NCI-H1694 (cell line): ENCODE measurements at regions not wholly inside any gene's neighbourhood (a gene's known extent, or its start where the extent isn't known, plus 50 kb on each side); places are given as distances from the start of the nearest gene placed in this dataset.
"Not testable (repeated sequence)": the region's sequence is repeated elsewhere in the genome, so short reads cannot be mapped to it uniquely, and the experiment has no call there.

Experiments used
- DNase-seq: peaks from one replicate; lab custom pipeline; 2025; lab: John Stamatoyannopoulos, UW

GRCh38 chr11:26839911-26840698, 118.2 kb upstream of the SLC5A12 start:
- no peak for DNase-seq

GRCh38 chr11:26841818-26842473, 120.1 kb upstream of the SLC5A12 start:
- no peak for DNase-seq

- DNase-seq = no peak
Measured at GRCh38 chr11:26842478-26843282, 120.8 kb upstream of the SLC5A12 start.

GRCh38 chr11:26843539-26843938, 121.7 kb upstream of the SLC5A12 start:
- DNase-seq = no peak

GRCh38 chr11:26844963-26845362, 123.1 kb upstream of the SLC5A12 start:
- DNase-seq = no peak

- DNase-seq = no peak
Measured at GRCh38 chr11:26846227-26846626, 124.4 kb upstream of the SLC5A12 start.

GRCh38 chr11:26847459-26847858, 125.6 kb upstream of the SLC5A12 start:
- no peak for DNase-seq

GRCh38 chr11:26847977-26848376, 126.1 kb upstream of the SLC5A12 start:
- DNase-seq = no peak

GRCh38 chr11:26849036-26849435, 127.2 kb upstream of the SLC5A12 start:
- no peak for DNase-seq

GRCh38 chr11:26851291-26851690, 129.4 kb upstream of the SLC5A12 start:
- DNase-seq = no peak

GRCh38 chr11:26851696-26852095, 129.8 kb upstream of the SLC5A12 start:
- DNase-seq = peak; percentile 86

- DNase-seq = no peak
Measured at GRCh38 chr11:26858098-26858497, 135.8 kb upstream of the FIBIN start.

GRCh38 chr11:26859416-26859815, 134.5 kb upstream of the FIBIN start:
- DNase-seq = no peak

- no peak for DNase-seq
Measured at GRCh38 chr11:26860091-26860780, 133.7 kb upstream of the FIBIN start.

GRCh38 chr11:26860895-26861294, 133.0 kb upstream of the FIBIN start:
- no peak for DNase-seq

- no peak for DNase-seq
Measured at GRCh38 chr11:26862801-26863200, 131.1 kb upstream of the FIBIN start.

GRCh38 chr11:26865703-26866102, 128.2 kb upstream of the FIBIN start:
- DNase-seq = no peak

GRCh38 chr11:26867286-26867685, 126.6 kb upstream of the FIBIN start:
- DNase-seq = no peak

- no peak for DNase-seq
Measured at GRCh38 chr11:26878959-26879581, 114.8 kb upstream of the FIBIN start.

GRCh38 chr11:26882363-26882880, 111.5 kb upstream of the FIBIN start:
- DNase-seq = not testable (repeated sequence)

- DNase-seq = no peak
Measured at GRCh38 chr11:26891501-26891900, 102.4 kb upstream of the FIBIN start.
